Astrocyte (in vitro differentiated cells and primary cell): ENCODE measurements at regions not wholly inside any gene's neighbourhood (a gene's known extent, or its start where the extent isn't known, plus 50 kb on each side); places are given as distances from the start of the nearest gene placed in this dataset.

Experiments used
- EZH2 ChIP-seq: IDR thresholded peaks from 2 replicates; pipeline ENCODE4 v1.6.1; 2012; ENCODE audit warnings: mild to moderate bottlenecking, low read length, inconsistent platforms; ENCODE audit not compliant: insufficient read depth
- TF ChIP-seq, protein P1 (sequence below): IDR thresholded peaks from 2 replicates; pipeline ENCODE4 v1.5.1; 2011; ENCODE audit warnings: low read depth, mild to moderate bottlenecking, inconsistent platforms, low read length, moderate library complexity; ENCODE audit not compliant: insufficient read depth

DNA sequence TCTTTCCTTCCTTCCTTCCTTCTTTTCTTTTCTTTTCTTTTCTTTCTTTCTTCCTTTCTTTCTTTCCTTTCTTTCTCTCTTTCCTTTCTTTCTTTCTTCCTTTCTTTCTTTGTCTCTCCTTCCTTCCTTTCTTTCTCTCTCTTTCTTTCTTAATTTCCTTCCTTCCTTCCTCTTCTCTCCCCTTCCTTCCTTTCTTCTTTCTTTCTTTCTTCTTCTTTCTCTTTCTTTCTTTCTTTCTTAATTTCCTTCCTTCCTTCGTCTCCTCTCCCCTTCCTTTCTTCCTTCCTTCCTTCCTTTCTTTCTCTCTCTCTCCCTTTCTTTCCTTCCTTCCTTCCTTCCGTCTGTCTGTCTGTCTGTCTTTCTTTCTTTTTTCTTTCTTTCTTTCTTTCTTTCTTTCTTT, 1446.5 kb upstream of the GOT2 start:
- TF ChIP-seq, protein P1, sequence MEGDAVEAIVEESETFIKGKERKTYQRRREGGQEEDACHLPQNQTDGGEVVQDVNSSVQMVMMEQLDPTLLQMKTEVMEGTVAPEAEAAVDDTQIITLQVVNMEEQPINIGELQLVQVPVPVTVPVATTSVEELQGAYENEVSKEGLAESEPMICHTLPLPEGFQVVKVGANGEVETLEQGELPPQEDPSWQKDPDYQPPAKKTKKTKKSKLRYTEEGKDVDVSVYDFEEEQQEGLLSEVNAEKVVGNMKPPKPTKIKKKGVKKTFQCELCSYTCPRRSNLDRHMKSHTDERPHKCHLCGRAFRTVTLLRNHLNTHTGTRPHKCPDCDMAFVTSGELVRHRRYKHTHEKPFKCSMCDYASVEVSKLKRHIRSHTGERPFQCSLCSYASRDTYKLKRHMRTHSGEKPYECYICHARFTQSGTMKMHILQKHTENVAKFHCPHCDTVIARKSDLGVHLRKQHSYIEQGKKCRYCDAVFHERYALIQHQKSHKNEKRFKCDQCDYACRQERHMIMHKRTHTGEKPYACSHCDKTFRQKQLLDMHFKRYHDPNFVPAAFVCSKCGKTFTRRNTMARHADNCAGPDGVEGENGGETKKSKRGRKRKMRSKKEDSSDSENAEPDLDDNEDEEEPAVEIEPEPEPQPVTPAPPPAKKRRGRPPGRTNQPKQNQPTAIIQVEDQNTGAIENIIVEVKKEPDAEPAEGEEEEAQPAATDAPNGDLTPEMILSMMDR, result no peak
- TF ChIP-seq EZH2, result no peak
